Heart right ventricle (tissue), 16 donors: ENCODE measurements at regions not wholly inside any gene's neighbourhood (a gene's known extent, or its start where the extent isn't known, plus 50 kb on each side); places are given as distances from the start of the nearest gene placed in this dataset.

Experiments
- ATAC-seq, 8 donors: fragments of 200-7000 bp; cut with Tn5 transposase; one replicate each; pipeline ENCODE4 v1.9.1; 2020; ENCODE audit warnings: mild to moderate bottlenecking in 8 of 8, moderate library complexity in 8 of 8, moderate number of reproducible peaks in 1 of 8
- DNase-seq, 2 donors: peaks; one replicate each; pipeline ENCODE4 v3.0.0-alpha.2; 2020
- H3K27ac ChIP-seq, 10 donors: fragments of 200-600 bp; sonication (generic) in 2 of 10; one replicate each; pipeline versions ENCODE4 v1.5.0 to v1.8.0; 2020 to 2022; ENCODE audit warnings: mild to moderate bottlenecking in 3 of 10
- H3K27me3 ChIP-seq, 7 donors: fragments of 200-600 bp; one replicate each; pipeline ENCODE4 v1.8.0; 2021 to 2022; ENCODE audit warnings: mild to moderate bottlenecking in 2 of 7
- H3K36me3 ChIP-seq, 9 donors: fragments of 200-600 bp; sonication (generic) in 1 of 9; one replicate each; pipeline versions ENCODE4 v1.5.0 to v1.8.0; 2020 to 2022; ENCODE audit warnings: mild to moderate bottlenecking in 2 of 9
- H3K4me1 ChIP-seq, 9 donors: fragments of 200-600 bp; sonication (generic) in 1 of 9; one replicate each; pipeline versions ENCODE4 v1.5.0 to v1.8.0; 2020 to 2022; ENCODE audit warnings: mild to moderate bottlenecking in 4 of 9
- H3K4me3 ChIP-seq, 10 donors: fragments of 200-600 bp; sonication (generic) in 2 of 10; one replicate each; pipeline versions ENCODE4 v1.5.0 to v1.8.0; 2020 to 2022; ENCODE audit warnings: mild to moderate bottlenecking in 7 of 10, moderate library complexity in 2 of 10
- H3K9me3 ChIP-seq, 11 donors: fragments of 200-600 bp in 10 of 11; sonication (generic) in 2 of 11; one replicate each; pipeline versions ENCODE4 v1.5.0 to v1.8.0; 2013 to 2022; ENCODE audit warnings: mild to moderate bottlenecking in 2 of 11, control low read depth in 1 of 11, moderate library complexity in 1 of 11
- CTCF ChIP-seq, 9 donors: fragments of 200-600 bp; sonication (generic) in 2 of 9; IDR thresholded peaks; one replicate each; pipeline versions ENCODE4 v1.5.0 to v1.8.0; 2021 to 2022; ENCODE audit warnings: antibody characterized with exemption in 9 of 9, mild to moderate bottlenecking in 5 of 9, moderate library complexity in 1 of 9
- WGBS, 2 donors: extraction: QIAGEN DNeasy Blood & Tissue Kit; methylation state at CpG; one replicate each; pipeline ENCODE4 v1.1.7; 2013; ENCODE audit warnings: inconsistent platforms in 1 of 2; 5-methylcytosine and 5-hydroxymethylcytosine counted together
- intact Hi-C, 10 donors: fragments of 100-400 bp; cut with DNase I; formaldehyde crosslinking; loops; one replicate each; pipeline versions ENCODE4 v1.11.1 to v1.14.2; 2022
- donor health status: Arrhythmogenic right ventricular cardiomyopathy.
- donor health status: ischemic (EF 13 %, LVEDD 7.1; RV severe dilation, severe dysfunction).
- donor health status: healthy with polysubstance abuse.
- donor health status: DM: no; HTN: yes; CAD: no.
- donor health status: DM: no; HTN: no; CAD: no.
- donor health status: ischemic (EF 25% LVEDD 6.9; RV normal size, moderate dysfunction).
- donor health status: ischemic (EF 25% LVEDD 5.7; RV mildly dilated, moderate dysfunction).
- donor health status: healthy.
- donor health status: DM: yes; HTN: yes; CAD: no.
- donor health status: Ischemic cardiomyopathy.
- donor health status: ischemic (EF 35%, LVEDD 5.7; RV mildly dilated, moderate dysfunction).
- donor health status: nonischemic (EF 11% LVEDD 7.7; RV severe dilation, severe dysfunction).
- donor health status: DM: yes; HTN: yes; CAD: no.
- donor health status: PGD.
- donor health status: ischemic (EF 29% LVEDD 5.4; RV normal size, mild dysfunction).
- donor health status: nonischemic (EF 23%, LVEDD 6.1; RV moderate dilation, normal function).

GRCh38 chr3:31011380-31011779 lies 116.9 kb upstream of the GADL1 start:
- Histone ChIP-seq H3K4me3 (no peak overlapping the region), H3K9me3 (peaks cover 0 to 9% (median 0%) of the 10 kb centered on the region in 11 donors), H3K27ac (no peak overlapping the region), H3K27me3 (no peaks in the 10 kb centered on the region), H3K4me1 (peaks cover 0 to 16% (median 0%) of the 10 kb centered on the region in 9 donors), H3K36me3 (no peaks in the 10 kb centered on the region)
- no peak for TF ChIP-seq CTCF (IDR thresholded peaks at IDR 0.05)
- no peak for DNase-seq
- intact Hi-C loops: loop anchor here in 2 of 10 donors (5.0 to 10.0 kb wide), 2 partner anchors 234 to 237 kb away; no protein-coding TSS in a partner anchor
- no peak for ATAC-seq
- 86 to 87% methylated on average over 2 of the region's 2 CpGs for WGBS, 2 donors

GRCh38 chr3:31013090-31013489 lies 118.6 kb upstream of the GADL1 start:
- intact Hi-C loops: loop anchor here in 2 of 10 donors (5.0 to 10.0 kb wide), 2 partner anchors 236 to 238 kb away; no protein-coding TSS in a partner anchor
- DNase-seq: no peak
- no peaks in the 10 kb centered on the region for H3K27me3 ChIP-seq
- H3K4me1 ChIP-seq: peaks cover 0 to 16% (median 0%) of the 10 kb centered on the region in 9 donors
- no peaks in the 10 kb centered on the region for H3K36me3 ChIP-seq
- H3K27ac ChIP-seq: no peak overlapping the region
- TF ChIP-seq CTCF (IDR thresholded peaks at IDR 0.05): no peak
- H3K9me3 ChIP-seq: peaks cover 0 to 9% (median 0%) of the 10 kb centered on the region in 11 donors
- no peak for ATAC-seq
- no peak overlapping the region for H3K4me3 ChIP-seq

GRCh38 chr3:31013843-31014242 lies 119.4 kb upstream of the GADL1 start:
- intact Hi-C loops: loop anchor here in 2 of 10 donors (5.0 to 10.0 kb wide), 2 partner anchors 237 to 239 kb away; no protein-coding TSS in a partner anchor
- Histone ChIP-seq H3K4me1 (peaks cover 0 to 16% (median 0%) of the 10 kb centered on the region in 9 donors), H3K4me3 (no peak overlapping the region), H3K9me3 (peaks cover 0 to 9% (median 0%) of the 10 kb centered on the region in 11 donors), H3K36me3 (no peaks in the 10 kb centered on the region), H3K27me3 (no peaks in the 10 kb centered on the region), H3K27ac (no peak overlapping the region)
- DNase-seq (no peak), ATAC-seq (peak in 1 of 8 donors; percentile 55)
- TF ChIP-seq CTCF (IDR thresholded peaks at IDR 0.05): no peak

GRCh38 chr3:31014317-31015040 lies 120.0 kb upstream of the GADL1 start:
- H3K36me3 ChIP-seq: no peaks in the 10 kb centered on the region
- peaks cover 0 to 16% (median 0%) of the 10 kb centered on the region in 9 donors for H3K4me1 ChIP-seq
- TF ChIP-seq CTCF (IDR thresholded peaks at IDR 0.05): no peak
- no peak overlapping the region for H3K4me3 ChIP-seq
- H3K27ac ChIP-seq: no peak overlapping the region
- WGBS, 2 donors: 80 to 81% methylated on average over 8 of the region's 8 CpGs
- ATAC-seq (no peak), DNase-seq (no peak)
- no peaks in the 10 kb centered on the region for H3K27me3 ChIP-seq
- peaks cover 0 to 9% (median 0%) of the 10 kb centered on the region in 11 donors for H3K9me3 ChIP-seq
- intact Hi-C loops: loop anchor here in 2 of 10 donors (5.0 to 10.0 kb wide), 2 partner anchors 237 to 240 kb away; no protein-coding TSS in a partner anchor
